ENCODE measurements at regions not wholly inside any gene's neighbourhood (a gene's known extent, or its start where the extent isn't known, plus 50 kb on each side); places are given as distances from the start of the nearest gene placed in this dataset.

DNA sequence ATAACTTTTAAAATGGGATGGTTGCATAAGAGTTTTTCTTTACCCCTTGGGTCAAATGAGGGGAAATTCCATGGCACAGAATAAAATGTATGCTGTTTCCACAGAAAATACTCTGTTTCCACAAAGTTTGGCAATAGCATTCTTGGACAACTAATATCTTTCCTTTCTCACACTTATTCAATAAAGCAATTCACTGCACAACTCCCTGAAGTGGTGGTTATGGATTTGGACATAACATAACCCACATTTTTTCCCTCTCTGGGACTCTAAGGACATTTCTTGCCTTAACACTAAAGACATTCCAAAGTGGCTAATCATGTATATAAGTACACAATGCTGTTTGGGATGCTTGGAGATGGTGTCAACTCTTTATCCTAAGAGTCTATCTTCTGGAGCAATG lies 51.7 kb upstream of the GPM6B start:
- TF ChIP-seq, protein P1, sequence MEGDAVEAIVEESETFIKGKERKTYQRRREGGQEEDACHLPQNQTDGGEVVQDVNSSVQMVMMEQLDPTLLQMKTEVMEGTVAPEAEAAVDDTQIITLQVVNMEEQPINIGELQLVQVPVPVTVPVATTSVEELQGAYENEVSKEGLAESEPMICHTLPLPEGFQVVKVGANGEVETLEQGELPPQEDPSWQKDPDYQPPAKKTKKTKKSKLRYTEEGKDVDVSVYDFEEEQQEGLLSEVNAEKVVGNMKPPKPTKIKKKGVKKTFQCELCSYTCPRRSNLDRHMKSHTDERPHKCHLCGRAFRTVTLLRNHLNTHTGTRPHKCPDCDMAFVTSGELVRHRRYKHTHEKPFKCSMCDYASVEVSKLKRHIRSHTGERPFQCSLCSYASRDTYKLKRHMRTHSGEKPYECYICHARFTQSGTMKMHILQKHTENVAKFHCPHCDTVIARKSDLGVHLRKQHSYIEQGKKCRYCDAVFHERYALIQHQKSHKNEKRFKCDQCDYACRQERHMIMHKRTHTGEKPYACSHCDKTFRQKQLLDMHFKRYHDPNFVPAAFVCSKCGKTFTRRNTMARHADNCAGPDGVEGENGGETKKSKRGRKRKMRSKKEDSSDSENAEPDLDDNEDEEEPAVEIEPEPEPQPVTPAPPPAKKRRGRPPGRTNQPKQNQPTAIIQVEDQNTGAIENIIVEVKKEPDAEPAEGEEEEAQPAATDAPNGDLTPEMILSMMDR (IDR thresholded peaks at IDR 0.05): no peak
- no peak for TF ChIP-seq POLR2AphosphoS5 (IDR thresholded peaks at IDR 0.05; ENCODE audit: insufficient read depth in 1 of 2, low read depth in 1 of 2)

All from vagina (tissue), 2 donors.